ENCODE measurements at regions not wholly inside any gene's neighbourhood (a gene's known extent, or its start where the extent isn't known, plus 50 kb on each side); places are given as distances from the start of the nearest gene placed in this dataset.
"Not testable (repeated sequence)": the region's sequence is repeated elsewhere in the genome, so short reads cannot be mapped to it uniquely, and the experiment has no call there.

DNA sequence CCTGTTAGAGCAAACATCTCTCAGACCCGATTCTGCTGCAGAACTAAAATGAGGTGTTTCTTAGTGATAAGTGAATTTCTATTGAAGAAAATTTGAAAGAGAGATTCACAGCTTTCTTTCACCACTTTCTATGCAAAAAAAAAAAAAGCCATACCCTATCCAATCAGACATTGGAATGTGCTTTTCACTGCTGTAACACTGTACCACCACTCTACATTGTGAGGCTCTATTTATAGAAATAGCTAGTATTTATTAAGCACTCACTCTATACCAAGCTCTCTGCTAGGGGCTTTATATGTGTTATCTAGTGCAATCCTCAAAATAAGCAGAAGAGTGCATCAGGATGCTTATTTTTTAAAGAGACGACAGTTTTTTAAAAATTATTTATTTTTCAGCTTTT lies 580.6 kb upstream of the VRK2 start:
- Histone ChIP-seq H3K9me3 (ENCODE audit: control insufficient read depth, insufficient read depth, low read length) (no peaks in the 10 kb centered on the region), H3K4me1 (ENCODE audit: control insufficient read depth, insufficient read depth, low read length) (no peaks in the 10 kb centered on the region), H3K36me3 (ENCODE audit: control insufficient read depth, insufficient read depth, low read length) (no peaks in the 10 kb centered on the region), H3K27ac (ENCODE audit: low read depth, low read length) (no peak overlapping the region), H3K27me3 (ENCODE audit: control insufficient read depth, insufficient read depth, low read length) (no peaks in the 10 kb centered on the region), H3K4me3 (ENCODE audit: low read depth, low read length) (no peak overlapping the region)
- WGBS (ENCODE audit: insufficient coverage) = no CpG with 5 or more reads among the region's 2 CpGs
- DNase-seq (ENCODE audit: low read depth in 4 of 6, low spot score in 6 of 6) = no peak

DNA sequence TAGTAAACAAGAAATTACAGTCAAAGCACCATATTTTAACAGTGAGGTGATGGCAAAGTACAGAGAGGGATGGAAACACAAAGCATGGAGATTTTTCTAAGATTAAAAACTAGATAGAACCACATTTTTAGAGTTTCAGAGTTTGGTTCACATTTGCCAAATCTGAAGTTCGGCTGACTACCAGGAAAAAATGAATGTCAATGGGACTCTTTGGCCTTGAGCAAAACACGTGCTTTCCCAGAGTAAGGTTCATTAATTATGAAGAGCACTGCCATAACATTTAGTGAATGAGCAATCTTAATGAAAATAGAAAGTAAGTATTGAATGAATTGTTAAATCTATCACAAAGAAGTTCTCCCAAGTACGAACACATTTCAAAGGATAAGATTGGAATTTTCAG lies 571.2 kb upstream of the VRK2 start:
- no peaks in the 10 kb centered on the region for H3K27me3 ChIP-seq (ENCODE audit: control insufficient read depth, insufficient read depth, low read length)
- no peak overlapping the region for H3K4me3 ChIP-seq (ENCODE audit: low read depth, low read length)
- no CpG with 5 or more reads among the region's 3 CpGs for WGBS (ENCODE audit: insufficient coverage)
- no peaks in the 10 kb centered on the region for H3K36me3 ChIP-seq (ENCODE audit: control insufficient read depth, insufficient read depth, low read length)
- no peak for DNase-seq (ENCODE audit: low read depth in 4 of 6, low spot score in 6 of 6)
- H3K27ac ChIP-seq (ENCODE audit: low read depth, low read length) = no peak overlapping the region
- H3K4me1 ChIP-seq (ENCODE audit: control insufficient read depth, insufficient read depth, low read length) = no peaks in the 10 kb centered on the region
- H3K9me3 ChIP-seq (ENCODE audit: control insufficient read depth, insufficient read depth, low read length) = no peaks in the 10 kb centered on the region

DNA sequence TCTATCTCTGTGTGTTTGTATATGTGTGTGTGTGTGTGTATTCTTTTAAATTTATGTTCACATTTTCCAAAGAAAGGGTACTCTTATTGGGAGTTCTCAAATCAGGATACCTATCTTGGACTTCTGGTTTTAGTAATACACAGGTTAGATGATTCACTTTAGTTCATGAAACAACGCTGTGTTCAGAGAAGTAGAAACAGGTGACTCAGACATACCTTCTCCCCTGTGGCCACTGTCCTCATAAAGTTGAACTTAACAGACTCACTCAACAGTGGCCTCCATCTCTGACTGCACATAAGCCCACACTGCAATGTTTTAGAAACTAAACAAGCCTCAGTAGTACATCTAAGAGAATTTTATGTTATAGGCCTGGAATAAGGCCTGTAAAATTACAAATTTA lies 566.6 kb upstream of the VRK2 start:
- H3K27me3 ChIP-seq (ENCODE audit: control insufficient read depth, insufficient read depth, low read length) = no peaks in the 10 kb centered on the region
- H3K27ac ChIP-seq (ENCODE audit: low read depth, low read length) = no peak overlapping the region
- no CpG with 5 or more reads among the region's 1 CpG for WGBS (ENCODE audit: insufficient coverage)
- H3K4me3 ChIP-seq (ENCODE audit: low read depth, low read length) = no peak overlapping the region
- DNase-seq (ENCODE audit: low read depth in 4 of 6, low spot score in 6 of 6) = no peak
- no peaks in the 10 kb centered on the region for H3K36me3 ChIP-seq (ENCODE audit: control insufficient read depth, insufficient read depth, low read length)
- H3K9me3 ChIP-seq (ENCODE audit: control insufficient read depth, insufficient read depth, low read length) = no peaks in the 10 kb centered on the region
- H3K4me1 ChIP-seq (ENCODE audit: control insufficient read depth, insufficient read depth, low read length) = no peaks in the 10 kb centered on the region

DNA sequence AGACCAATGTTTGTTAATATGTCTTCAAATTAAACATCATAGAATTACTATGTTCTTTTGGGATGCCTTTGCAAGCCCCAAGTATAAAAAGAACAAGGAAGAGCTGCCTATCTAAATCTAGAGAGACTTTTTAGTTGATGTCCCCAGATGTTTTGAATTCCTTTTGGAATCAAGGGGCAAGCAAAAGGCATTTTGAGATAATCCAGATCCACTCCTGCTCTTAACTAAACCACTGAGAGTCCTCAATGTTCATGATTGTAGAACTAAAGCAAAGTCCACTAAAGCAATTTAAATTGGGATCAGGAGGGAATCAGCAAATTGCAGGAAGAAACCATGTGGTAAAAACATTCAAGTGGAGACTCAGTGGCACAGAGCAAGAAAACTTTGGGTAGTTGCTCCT lies 558.5 kb upstream of the VRK2 start:
- no peak overlapping the region for H3K4me3 ChIP-seq (ENCODE audit: low read depth, low read length)
- DNase-seq (ENCODE audit: low read depth in 4 of 6, low spot score in 6 of 6) = no peak
- no peaks in the 10 kb centered on the region for H3K36me3 ChIP-seq (ENCODE audit: control insufficient read depth, insufficient read depth, low read length)
- no peak overlapping the region for H3K27ac ChIP-seq (ENCODE audit: low read depth, low read length)
- no peaks in the 10 kb centered on the region for H3K27me3 ChIP-seq (ENCODE audit: control insufficient read depth, insufficient read depth, low read length)
- H3K4me1 ChIP-seq (ENCODE audit: control insufficient read depth, insufficient read depth, low read length) = no peaks in the 10 kb centered on the region
- H3K9me3 ChIP-seq (ENCODE audit: control insufficient read depth, insufficient read depth, low read length) = no peaks in the 10 kb centered on the region

DNA sequence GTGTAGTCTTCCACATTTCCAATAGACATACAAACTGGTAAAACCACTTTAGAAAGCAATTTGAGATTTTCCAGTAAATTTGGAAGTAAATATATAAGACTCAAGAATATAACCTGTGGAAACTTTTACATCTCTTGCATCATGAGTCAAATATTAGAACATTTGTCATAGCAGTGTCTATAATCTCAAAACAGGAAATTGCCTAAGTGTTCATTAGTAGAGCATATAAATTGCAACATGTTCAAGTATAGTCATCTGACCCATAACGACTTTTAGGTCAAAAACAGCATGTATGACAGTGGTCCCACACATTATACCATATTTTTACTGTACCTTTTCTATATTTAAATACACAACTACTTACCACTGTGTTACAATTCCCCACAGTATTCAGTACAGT lies 555.9 kb upstream of the VRK2 start:
- no peaks in the 10 kb centered on the region for H3K36me3 ChIP-seq (ENCODE audit: control insufficient read depth, insufficient read depth, low read length)
- no peak overlapping the region for H3K4me3 ChIP-seq (ENCODE audit: low read depth, low read length)
- DNase-seq (ENCODE audit: low read depth in 4 of 6, low spot score in 6 of 6) = no peak
- WGBS (ENCODE audit: insufficient coverage) = 86% methylated on average over 1 of the region's 1 CpG
- no peaks in the 10 kb centered on the region for H3K9me3 ChIP-seq (ENCODE audit: control insufficient read depth, insufficient read depth, low read length)
- no peaks in the 10 kb centered on the region for H3K27me3 ChIP-seq (ENCODE audit: control insufficient read depth, insufficient read depth, low read length)
- no peak overlapping the region for H3K27ac ChIP-seq (ENCODE audit: low read depth, low read length)
- no peaks in the 10 kb centered on the region for H3K4me1 ChIP-seq (ENCODE audit: control insufficient read depth, insufficient read depth, low read length)

DNA sequence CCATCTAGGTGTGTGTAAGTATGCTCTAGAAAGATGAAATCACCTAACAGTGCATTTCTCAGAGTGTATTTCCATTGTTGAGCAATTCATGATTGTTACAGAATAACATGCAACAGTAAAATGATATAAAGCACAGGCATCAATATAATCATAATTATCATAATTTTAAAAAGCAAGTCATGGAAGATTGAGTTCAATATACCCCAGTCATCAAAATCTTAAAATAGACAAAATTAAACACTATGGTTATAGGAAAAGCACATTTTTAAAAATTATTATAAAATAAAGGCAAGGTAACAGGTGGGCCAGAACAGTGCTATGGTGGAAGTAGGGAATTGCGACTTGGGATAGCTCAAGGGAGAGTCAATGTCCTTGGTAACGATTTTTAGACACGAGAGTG lies 555.4 kb upstream of the VRK2 start:
- no peak for DNase-seq (ENCODE audit: low read depth in 4 of 6, low spot score in 6 of 6)
- WGBS (ENCODE audit: insufficient coverage) = no CpG with 5 or more reads among the region's 3 CpGs
- no peak overlapping the region for H3K4me3 ChIP-seq (ENCODE audit: low read depth, low read length)
- no peak overlapping the region for H3K27ac ChIP-seq (ENCODE audit: low read depth, low read length)
- no peaks in the 10 kb centered on the region for H3K4me1 ChIP-seq (ENCODE audit: control insufficient read depth, insufficient read depth, low read length)
- H3K36me3 ChIP-seq (ENCODE audit: control insufficient read depth, insufficient read depth, low read length) = no peaks in the 10 kb centered on the region
- no peaks in the 10 kb centered on the region for H3K9me3 ChIP-seq (ENCODE audit: control insufficient read depth, insufficient read depth, low read length)
- no peaks in the 10 kb centered on the region for H3K27me3 ChIP-seq (ENCODE audit: control insufficient read depth, insufficient read depth, low read length)

DNA sequence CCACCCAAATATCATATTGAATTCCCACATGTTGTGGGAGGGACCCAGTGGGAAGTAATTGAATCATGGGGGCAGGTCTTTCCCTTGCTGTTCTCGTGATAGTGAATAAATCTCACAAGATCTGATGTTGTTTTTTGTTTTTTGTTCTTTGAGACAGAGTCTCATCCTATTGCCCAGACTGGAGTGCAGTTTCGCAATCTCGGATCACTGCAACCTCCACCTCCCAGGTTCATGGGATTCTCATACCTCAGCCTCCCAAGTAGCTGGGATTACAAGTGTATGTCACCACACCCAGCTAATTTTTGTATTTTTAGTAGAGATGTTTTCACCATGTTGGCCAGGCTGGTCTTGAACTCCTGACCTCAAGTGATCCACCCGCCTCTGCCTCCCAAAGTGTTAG lies 552.6 kb upstream of the VRK2 start:
- not testable (repeated sequence) for H3K4me3 ChIP-seq (ENCODE audit: low read depth, low read length); H3K27me3 ChIP-seq (ENCODE audit: control insufficient read depth, insufficient read depth, low read length); H3K4me1 ChIP-seq (ENCODE audit: control insufficient read depth, insufficient read depth, low read length); H3K27ac ChIP-seq (ENCODE audit: low read depth, low read length); H3K36me3 ChIP-seq (ENCODE audit: control insufficient read depth, insufficient read depth, low read length); H3K9me3 ChIP-seq (ENCODE audit: control insufficient read depth, insufficient read depth, low read length); DNase-seq (ENCODE audit: low read depth in 4 of 6, low spot score in 6 of 6)
- 100% methylated on average over 1 of the region's 4 CpGs for WGBS (ENCODE audit: insufficient coverage)

DNA sequence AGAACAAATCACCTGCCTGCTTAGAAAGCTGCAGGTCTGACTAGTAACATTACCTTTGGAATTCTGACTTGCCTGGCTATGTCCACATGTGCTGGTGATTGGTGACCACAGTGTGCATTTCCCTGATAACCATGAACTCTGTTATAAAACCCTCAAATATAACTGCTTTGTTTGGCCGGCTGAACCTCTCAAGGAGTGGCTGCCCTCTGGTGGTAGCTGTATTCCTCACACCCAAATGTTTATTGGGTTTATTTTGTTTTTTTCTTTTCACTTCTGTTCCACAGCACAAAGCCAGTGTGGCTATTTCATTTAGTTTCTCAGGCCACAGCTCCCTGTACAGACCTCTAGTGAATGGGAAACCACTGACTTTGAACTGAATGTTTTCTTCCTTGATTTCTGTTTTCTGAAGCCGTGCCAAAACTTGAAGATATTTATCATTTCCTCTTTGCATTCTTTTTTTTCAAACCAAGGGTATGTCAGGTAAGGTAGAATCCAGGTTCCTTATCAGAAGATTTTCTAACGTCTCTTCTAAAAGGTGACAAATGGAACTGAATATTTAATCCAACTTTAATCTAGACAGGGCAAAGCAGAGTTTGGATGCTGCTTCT lies 549.0 kb upstream of the VRK2 start:
- Histone ChIP-seq H3K36me3 (ENCODE audit: control insufficient read depth, insufficient read depth, low read length) (no peaks in the 10 kb centered on the region), H3K4me1 (ENCODE audit: control insufficient read depth, insufficient read depth, low read length) (no peaks in the 10 kb centered on the region), H3K4me3 (ENCODE audit: low read depth, low read length) (no peak overlapping the region), H3K9me3 (ENCODE audit: control insufficient read depth, insufficient read depth, low read length) (no peaks in the 10 kb centered on the region), H3K27ac (ENCODE audit: low read depth, low read length) (no peak overlapping the region), H3K27me3 (ENCODE audit: control insufficient read depth, insufficient read depth, low read length) (no peaks in the 10 kb centered on the region)
- WGBS (ENCODE audit: insufficient coverage) = no CpG with 5 or more reads among the region's 3 CpGs
- DNase-seq (ENCODE audit: low read depth in 4 of 6, low spot score in 6 of 6) = peak; percentile 41 to 95 (median 60)

DNA sequence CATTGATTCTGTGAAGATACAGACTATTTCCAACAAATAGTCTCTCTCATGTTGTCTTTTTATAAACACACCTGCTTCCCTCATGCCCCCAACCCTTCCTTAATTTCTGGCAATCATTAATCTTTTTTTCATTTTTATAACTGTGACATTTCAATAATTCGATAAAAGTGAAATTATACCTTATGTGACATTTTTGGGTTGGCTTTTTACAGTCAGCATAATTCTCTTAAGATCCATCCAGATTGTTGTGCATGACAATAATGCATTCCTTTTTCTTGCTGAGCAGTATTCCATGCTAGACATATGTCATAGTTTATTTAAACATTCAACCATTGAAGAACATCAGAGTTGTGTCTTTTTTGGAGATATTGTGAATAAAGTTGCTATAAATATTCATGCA lies 541.8 kb upstream of the VRK2 start:
- no peak overlapping the region for H3K27ac ChIP-seq (ENCODE audit: low read depth, low read length)
- H3K4me3 ChIP-seq (ENCODE audit: low read depth, low read length) = no peak overlapping the region
- no peaks in the 10 kb centered on the region for H3K4me1 ChIP-seq (ENCODE audit: control insufficient read depth, insufficient read depth, low read length)
- no peaks in the 10 kb centered on the region for H3K36me3 ChIP-seq (ENCODE audit: control insufficient read depth, insufficient read depth, low read length)
- no peaks in the 10 kb centered on the region for H3K27me3 ChIP-seq (ENCODE audit: control insufficient read depth, insufficient read depth, low read length)
- no peaks in the 10 kb centered on the region for H3K9me3 ChIP-seq (ENCODE audit: control insufficient read depth, insufficient read depth, low read length)
- WGBS (ENCODE audit: insufficient coverage) = no CpG with 5 or more reads among the region's 1 CpG
- no peak for DNase-seq (ENCODE audit: low read depth in 4 of 6, low spot score in 6 of 6)

DNA sequence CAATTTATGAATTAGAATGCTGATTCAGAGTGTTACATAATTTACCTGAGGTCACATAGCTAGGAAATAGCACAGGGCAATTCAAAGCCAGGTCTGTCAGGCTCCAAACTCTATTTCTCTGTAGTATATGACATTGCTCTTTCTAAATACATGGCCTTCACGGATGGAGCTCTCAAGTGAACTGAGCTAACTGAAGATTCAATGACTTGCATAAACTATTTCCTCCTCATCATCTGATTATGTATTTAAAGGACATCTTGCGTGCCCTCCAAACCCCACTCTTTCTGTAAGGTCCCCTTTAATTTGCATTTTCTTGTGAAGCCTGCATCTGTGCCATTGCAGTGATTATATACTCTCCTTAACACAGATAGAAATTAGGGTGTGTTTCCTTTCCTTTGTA lies 537.4 kb upstream of the VRK2 start:
- Histone ChIP-seq H3K9me3 (ENCODE audit: control insufficient read depth, insufficient read depth, low read length) (no peaks in the 10 kb centered on the region), H3K36me3 (ENCODE audit: control insufficient read depth, insufficient read depth, low read length) (no peaks in the 10 kb centered on the region), H3K27ac (ENCODE audit: low read depth, low read length) (no peak overlapping the region), H3K4me3 (ENCODE audit: low read depth, low read length) (no peak overlapping the region), H3K27me3 (ENCODE audit: control insufficient read depth, insufficient read depth, low read length) (no peaks in the 10 kb centered on the region), H3K4me1 (ENCODE audit: control insufficient read depth, insufficient read depth, low read length) (no peaks in the 10 kb centered on the region)
- 100% methylated on average over 1 of the region's 2 CpGs for WGBS (ENCODE audit: insufficient coverage)
- no peak for DNase-seq (ENCODE audit: low read depth in 4 of 6, low spot score in 6 of 6)

Data from spinal cord (tissue), 9 donors.